H54 (cell line): ENCODE measurements at regions not wholly inside any gene's neighbourhood (a gene's known extent, or its start where the extent isn't known, plus 50 kb on each side); places are given as distances from the start of the nearest gene placed in this dataset.

ENCODE experiments used
- DNase-seq: peaks from one replicate; pipeline ENCODE4 v3.0.0; 2011; ENCODE audit warnings: low spot score, mixed read lengths; ENCODE audit not compliant: insufficient read length
- FAIRE-seq: peaks from 3 replicates; lab custom pipeline; 2011; peaks lifted over from hg19 to GRCh38; lab: Jason Lieb, UNC
- POLR2A ChIP-seq: IDR thresholded peaks from 2 replicates; pipeline ENCODE4 v1.6.1; 2011; ENCODE audit warnings: low read depth, mild to moderate bottlenecking, low read length

- FAIRE-seq (peak; percentile 84), DNase-seq (no peak)
- TF ChIP-seq POLR2A, result no peak
Measured at GRCh38 chr9:74444369-74444768, 52.8 kb upstream of the RORB start.
